ENCODE measurements at regions not wholly inside any gene's neighbourhood (a gene's known extent, or its start where the extent isn't known, plus 50 kb on each side); places are given as distances from the start of the nearest gene placed in this dataset.
"Not testable (repeated sequence)": the region's sequence is repeated elsewhere in the genome, so short reads cannot be mapped to it uniquely, and the experiment has no call there.

- no peak for DNase-seq (ENCODE audit: low read depth in 1 of 2, low spot score in 1 of 2)
- H3K27ac ChIP-seq = no peak overlapping the region
- no peaks in the 10 kb centered on the region for H3K9me3 ChIP-seq (ENCODE audit: low read depth)
- H3K36me3 ChIP-seq = no peaks in the 10 kb centered on the region
- no peaks in the 10 kb centered on the region for H3K27me3 ChIP-seq
- no peaks in the 10 kb centered on the region for H3K4me1 ChIP-seq (ENCODE audit: low read depth)
- no peak overlapping the region for H3K4me3 ChIP-seq
- TF ChIP-seq CTCF (IDR thresholded peaks at IDR 0.05; ENCODE audit: low read depth, low read length) = no peak
Observed at GRCh38 chr5:119968690-119969089, 339.3 kb downstream of the FAM170A start.

DNA sequence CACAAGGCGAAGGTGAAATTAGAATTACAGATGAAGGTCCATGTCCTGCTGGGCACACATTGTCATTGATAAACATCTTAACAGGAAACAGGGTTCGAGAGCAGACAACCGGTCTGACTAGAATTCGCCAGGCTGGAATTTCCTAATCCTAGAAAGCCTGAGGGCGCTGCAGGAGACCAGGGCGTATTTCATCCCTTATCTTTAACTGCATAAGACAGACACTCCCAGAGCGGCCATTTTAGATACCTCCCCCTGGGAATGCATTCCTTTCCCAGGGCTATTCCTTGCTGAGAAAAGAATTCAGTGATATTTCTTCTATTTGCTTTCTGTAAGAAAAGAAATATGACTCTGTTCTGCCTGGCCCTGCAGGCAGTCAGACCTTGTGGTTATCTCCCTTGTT lies 357.7 kb downstream of the FAM170A start:
- not testable (repeated sequence) for H3K4me3 ChIP-seq; H3K27me3 ChIP-seq; H3K27ac ChIP-seq; H3K4me1 ChIP-seq (ENCODE audit: low read depth); H3K9me3 ChIP-seq (ENCODE audit: low read depth); H3K36me3 ChIP-seq; DNase-seq (ENCODE audit: low read depth in 1 of 2, low spot score in 1 of 2)

GRCh38 chr5:119991625-119992024 lies 362.3 kb downstream of the FAM170A start:
- no peaks in the 10 kb centered on the region for H3K36me3 ChIP-seq
- H3K4me1 ChIP-seq (ENCODE audit: low read depth) = no peaks in the 10 kb centered on the region
- no peaks in the 10 kb centered on the region for H3K27me3 ChIP-seq
- H3K27ac ChIP-seq = no peak overlapping the region
- TF ChIP-seq CTCF (IDR thresholded peaks at IDR 0.05; ENCODE audit: low read depth, low read length) = no peak
- H3K9me3 ChIP-seq (ENCODE audit: low read depth) = no peaks in the 10 kb centered on the region
- no peak overlapping the region for H3K4me3 ChIP-seq
- no peak for DNase-seq (ENCODE audit: low read depth in 1 of 2, low spot score in 1 of 2)

GRCh38 chr5:119996128-119996527 lies 366.8 kb downstream of the FAM170A start:
- Histone ChIP-seq H3K27ac (no peak overlapping the region), H3K27me3 (no peaks in the 10 kb centered on the region), H3K4me3 (no peak overlapping the region), H3K9me3 (ENCODE audit: low read depth) (no peaks in the 10 kb centered on the region), H3K36me3 (no peaks in the 10 kb centered on the region), H3K4me1 (ENCODE audit: low read depth) (no peaks in the 10 kb centered on the region)
- no peak for TF ChIP-seq CTCF (IDR thresholded peaks at IDR 0.05; ENCODE audit: low read depth, low read length)
- DNase-seq (ENCODE audit: low read depth in 1 of 2, low spot score in 1 of 2) = no peak

GRCh38 chr5:120007598-120007997 lies 378.2 kb downstream of the FAM170A start:
- no peaks in the 10 kb centered on the region for H3K9me3 ChIP-seq (ENCODE audit: low read depth)
- H3K27me3 ChIP-seq = no peaks in the 10 kb centered on the region
- no peaks in the 10 kb centered on the region for H3K4me1 ChIP-seq (ENCODE audit: low read depth)
- no peak overlapping the region for H3K4me3 ChIP-seq
- DNase-seq (ENCODE audit: low read depth in 1 of 2, low spot score in 1 of 2) = no peak
- no peaks in the 10 kb centered on the region for H3K36me3 ChIP-seq
- no peak overlapping the region for H3K27ac ChIP-seq
- no peak for TF ChIP-seq CTCF (IDR thresholded peaks at IDR 0.05; ENCODE audit: low read depth, low read length)

DNA sequence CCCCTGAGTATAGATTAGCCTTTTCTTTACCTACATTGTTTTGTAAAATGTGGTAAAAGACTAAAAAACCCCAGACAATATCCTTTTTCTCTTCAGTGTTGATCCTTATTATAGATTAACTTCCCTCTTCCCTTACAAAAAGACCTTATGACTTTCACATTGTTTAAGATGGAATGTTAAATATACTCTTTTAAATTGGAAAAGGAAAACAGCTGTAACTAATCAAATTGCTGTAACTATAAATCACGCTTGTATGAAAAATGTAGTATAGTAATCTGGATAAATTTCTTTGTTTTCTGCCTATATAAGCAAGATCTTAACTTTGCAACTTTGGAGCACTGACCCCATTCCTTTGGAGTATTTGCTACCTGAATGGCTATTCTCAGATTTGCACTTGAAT lies 383.1 kb downstream of the FAM170A start:
- Histone ChIP-seq H3K27me3 (no peaks in the 10 kb centered on the region), H3K9me3 (ENCODE audit: low read depth) (no peaks in the 10 kb centered on the region), H3K36me3 (no peaks in the 10 kb centered on the region), H3K27ac (no peak overlapping the region), H3K4me1 (ENCODE audit: low read depth) (no peaks in the 10 kb centered on the region), H3K4me3 (no peak overlapping the region)
- no peak for TF ChIP-seq CTCF (IDR thresholded peaks at IDR 0.05; ENCODE audit: low read depth, low read length)
- no peak for DNase-seq (ENCODE audit: low read depth in 1 of 2, low spot score in 1 of 2)

All from cardiac muscle cell (in vitro differentiated cells and primary cell).